Testis (tissue), 2 donors: ENCODE measurements at regions not wholly inside any gene's neighbourhood (a gene's known extent, or its start where the extent isn't known, plus 50 kb on each side); places are given as distances from the start of the nearest gene placed in this dataset.
"Not testable (repeated sequence)": the region's sequence is repeated elsewhere in the genome, so short reads cannot be mapped to it uniquely, and the experiment has no call there.

Experiments used
- DNase-seq: peaks from one replicate; pipeline ENCODE4 v3.0.0-alpha.2; 2019
- H3K27ac ChIP-seq, 2 donors: fragments of 200-600 bp; sonication (generic); one replicate each; pipeline ENCODE4 v1.5.1; 2019
- H3K27me3 ChIP-seq: fragments of 200-600 bp; sonication (generic); one replicate; pipeline ENCODE4 v1.5.1; 2019
- H3K36me3 ChIP-seq: fragments of 200-600 bp; sonication (generic); one replicate; pipeline ENCODE4 v1.5.1; 2017; ENCODE audit warnings: low read depth; ENCODE audit errors: missing control alignments
- H3K4me1 ChIP-seq: fragments of 200-600 bp; sonication (generic); one replicate; pipeline ENCODE4 v1.5.1; 2019
- H3K4me3 ChIP-seq, 2 donors: fragments of 200-600 bp; sonication (generic); one replicate each; pipeline ENCODE4 v1.5.1; 2017 to 2019
- H3K9me3 ChIP-seq: fragments of 200-600 bp; sonication (generic); one replicate; pipeline ENCODE4 v1.5.1; 2017
- POLR2A ChIP-seq: fragments of 450-650 bp; IDR thresholded peaks from one replicate; pipeline ENCODE4 v1.6.1; 2017; ENCODE audit warnings: antibody characterized with exemption, mild to moderate bottlenecking, moderate library complexity
- WGBS, 2 donors: methylation state at CpG; one replicate each; pipeline ENCODE4 v1.1.5; 2018; 5-methylcytosine and 5-hydroxymethylcytosine counted together
- intact Hi-C: fragments of 100-400 bp; cut with DNase I; formaldehyde crosslinking; loops from one replicate; pipeline ENCODE4 v1.15.1; 2023; ENCODE audit warnings: low total_unique reads
- TF ChIP-seq, protein P1 (sequence below), 3 experiments: fragments of 450-650 bp in 2 of 3; fragments of 200-600 bp in 1 of 3; sonication (generic) in 1 of 3; IDR thresholded peaks; one replicate each; pipeline ENCODE4 v1.5.1; 2016 to 2019; ENCODE audit warnings: antibody characterized with exemption in 3 of 3, mild to moderate bottlenecking in 2 of 3, moderate library complexity in 1 of 3

- H3K4me3 ChIP-seq, H3K9me3 ChIP-seq, H3K27ac ChIP-seq, DNase-seq, intact Hi-C loops, H3K4me1 ChIP-seq, H3K27me3 ChIP-seq, H3K36me3 ChIP-seq: not testable (repeated sequence)
- WGBS, 2 donors = 82 to 91% methylated on average over 7 of the region's 7 CpGs
Observed at GRCh38 chr7:35853194-35853593, 52.3 kb downstream of the SEPTIN7 start.

- no peaks in the 10 kb centered on the region for H3K27me3 ChIP-seq
- H3K27ac ChIP-seq = no peak overlapping the region
- H3K9me3 ChIP-seq = no peaks in the 10 kb centered on the region
- no peak for DNase-seq
- H3K4me1 ChIP-seq = no peaks in the 10 kb centered on the region
- intact Hi-C loops = no loop called here
- TF ChIP-seq POLR2A = no peak
- WGBS, 2 donors = 39 to 100% methylated on average over 1 of the region's 1 CpG
- H3K36me3 ChIP-seq = no peaks in the 10 kb centered on the region
- no peak overlapping the region for H3K4me3 ChIP-seq
Observed at GRCh38 chr7:35854311-35854710, 53.5 kb downstream of the SEPTIN7 start.

- DNase-seq = no peak
- intact Hi-C loops = no loop called here
- Histone ChIP-seq H3K4me1 (no peaks in the 10 kb centered on the region), H3K27me3 (no peaks in the 10 kb centered on the region), H3K4me3 (no peak overlapping the region), H3K36me3 (no peaks in the 10 kb centered on the region), H3K9me3 (no peaks in the 10 kb centered on the region), H3K27ac (no peak overlapping the region)
- 70 to 74% methylated on average over 4 of the region's 4 CpGs for WGBS, 2 donors
- TF ChIP-seq POLR2A = no peak
- TF ChIP-seq, protein P1, sequence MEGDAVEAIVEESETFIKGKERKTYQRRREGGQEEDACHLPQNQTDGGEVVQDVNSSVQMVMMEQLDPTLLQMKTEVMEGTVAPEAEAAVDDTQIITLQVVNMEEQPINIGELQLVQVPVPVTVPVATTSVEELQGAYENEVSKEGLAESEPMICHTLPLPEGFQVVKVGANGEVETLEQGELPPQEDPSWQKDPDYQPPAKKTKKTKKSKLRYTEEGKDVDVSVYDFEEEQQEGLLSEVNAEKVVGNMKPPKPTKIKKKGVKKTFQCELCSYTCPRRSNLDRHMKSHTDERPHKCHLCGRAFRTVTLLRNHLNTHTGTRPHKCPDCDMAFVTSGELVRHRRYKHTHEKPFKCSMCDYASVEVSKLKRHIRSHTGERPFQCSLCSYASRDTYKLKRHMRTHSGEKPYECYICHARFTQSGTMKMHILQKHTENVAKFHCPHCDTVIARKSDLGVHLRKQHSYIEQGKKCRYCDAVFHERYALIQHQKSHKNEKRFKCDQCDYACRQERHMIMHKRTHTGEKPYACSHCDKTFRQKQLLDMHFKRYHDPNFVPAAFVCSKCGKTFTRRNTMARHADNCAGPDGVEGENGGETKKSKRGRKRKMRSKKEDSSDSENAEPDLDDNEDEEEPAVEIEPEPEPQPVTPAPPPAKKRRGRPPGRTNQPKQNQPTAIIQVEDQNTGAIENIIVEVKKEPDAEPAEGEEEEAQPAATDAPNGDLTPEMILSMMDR (IDR thresholded peaks at IDR 0.05) = no peak
Observed at GRCh38 chr7:35856175-35856574, 55.3 kb downstream of the SEPTIN7 start.

GRCh38 chr7:35860664-35861063, 59.8 kb downstream of the SEPTIN7 start:
- Histone ChIP-seq H3K4me3 (no peak overlapping the region), H3K4me1 (no peaks in the 10 kb centered on the region), H3K27me3 (no peaks in the 10 kb centered on the region), H3K27ac (no peak overlapping the region), H3K9me3 (no peaks in the 10 kb centered on the region), H3K36me3 (no peaks in the 10 kb centered on the region)
- intact Hi-C loops = no loop called here
- TF ChIP-seq, protein P1 (IDR thresholded peaks at IDR 0.05) = no peak
- TF ChIP-seq POLR2A = no peak
- WGBS, 2 donors = 94 to 100% methylated on average over 1 of the region's 1 CpG
- DNase-seq = no peak

DNA sequence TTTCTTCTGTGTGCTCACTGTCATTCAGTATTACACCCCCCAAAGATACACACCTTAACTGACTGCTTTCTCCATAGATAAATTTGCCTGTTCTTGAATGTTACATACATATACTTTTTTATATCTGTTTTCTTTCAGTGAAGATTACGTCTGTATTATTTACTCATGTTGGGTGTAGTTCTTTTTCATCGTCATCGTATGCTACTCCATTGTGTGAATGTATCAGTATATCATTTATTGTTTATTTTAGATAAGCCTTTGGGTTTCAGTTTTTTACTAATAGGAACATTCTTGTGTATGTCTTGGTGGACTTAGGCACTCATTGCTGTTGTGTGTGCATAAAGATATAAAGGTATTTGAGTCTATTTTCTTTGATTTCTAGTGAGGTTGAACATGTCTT, 64.4 kb downstream of the SEPTIN7 start:
- 86 to 91% methylated on average over 3 of the region's 3 CpGs for WGBS, 2 donors
- intact Hi-C loops = no loop called here
- H3K4me1 ChIP-seq = no peaks in the 10 kb centered on the region
- no peaks in the 10 kb centered on the region for H3K9me3 ChIP-seq
- no peak for TF ChIP-seq POLR2A
- TF ChIP-seq, protein P1 (IDR thresholded peaks at IDR 0.05) = no peak
- H3K4me3 ChIP-seq = no peak overlapping the region
- DNase-seq = no peak
- no peak overlapping the region for H3K27ac ChIP-seq
- H3K27me3 ChIP-seq = no peaks in the 10 kb centered on the region
- no peaks in the 10 kb centered on the region for H3K36me3 ChIP-seq

DNA sequence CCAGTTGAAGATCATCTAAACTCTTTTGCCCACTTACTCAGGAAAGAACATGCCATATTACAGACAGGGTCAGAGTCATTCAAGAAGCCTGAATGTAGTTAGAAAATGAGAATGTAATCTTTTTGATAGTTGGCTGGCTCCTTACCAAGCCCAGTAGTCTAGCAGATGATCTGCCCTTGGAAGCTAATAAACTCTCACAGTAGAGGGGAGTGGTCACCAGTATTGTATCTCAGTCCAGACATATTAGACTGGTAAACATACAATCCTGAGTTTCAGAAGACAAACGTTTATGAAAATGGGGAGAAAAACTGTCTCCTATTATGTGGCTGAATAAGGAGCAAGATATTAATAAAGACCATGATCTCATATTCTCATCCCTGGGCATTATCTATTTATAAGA, 65.3 kb downstream of the SEPTIN7 start:
- H3K9me3 ChIP-seq = no peaks in the 10 kb centered on the region
- 40 to 45% methylated on average over 1 of the region's 1 CpG for WGBS, 2 donors
- intact Hi-C loops = no loop called here

DNA sequence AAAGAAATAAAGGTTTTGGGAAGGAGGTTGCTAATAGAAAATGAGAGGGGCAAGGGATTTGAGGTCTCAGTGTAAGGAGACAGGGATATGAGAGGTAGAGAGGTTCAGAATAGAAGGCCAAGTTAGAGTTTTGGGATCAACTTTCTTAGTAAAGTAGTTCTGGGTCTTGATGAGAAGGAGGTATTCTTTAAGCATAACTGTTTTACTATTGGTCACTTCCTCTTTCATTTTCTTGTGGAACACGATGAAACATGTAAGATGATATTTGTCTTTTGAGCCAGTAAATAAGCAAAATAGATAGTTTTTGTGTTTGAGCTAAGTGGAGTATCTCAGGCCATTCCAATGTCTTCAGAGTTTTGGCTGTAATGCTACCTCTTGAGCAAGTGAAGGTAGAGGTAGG, 68.3 kb downstream of the SEPTIN7 start:
- not testable (repeated sequence) for H3K27ac ChIP-seq

More for the DNA sequence above, 65.3 kb downstream of the SEPTIN7 start:
- TF ChIP-seq, protein P1 (IDR thresholded peaks at IDR 0.05) = no peak
- no peak for TF ChIP-seq POLR2A
- DNase-seq = no peak
- Histone ChIP-seq H3K27ac (no peak overlapping the region), H3K36me3 (no peaks in the 10 kb centered on the region), H3K4me1 (no peaks in the 10 kb centered on the region), H3K4me3 (no peak overlapping the region), H3K27me3 (no peaks in the 10 kb centered on the region)

More for the DNA sequence above, 68.3 kb downstream of the SEPTIN7 start:
- DNase-seq, H3K4me3 ChIP-seq, H3K4me1 ChIP-seq, H3K27me3 ChIP-seq, H3K36me3 ChIP-seq, H3K9me3 ChIP-seq, intact Hi-C loops: not testable (repeated sequence)
- 21 to 37% methylated on average over 1 of the region's 1 CpG for WGBS, 2 donors
